Activated naive CD8-positive, alpha-beta T cell (primary cell): ENCODE measurements at regions not wholly inside any gene's neighbourhood (a gene's known extent, or its start where the extent isn't known, plus 50 kb on each side); places are given as distances from the start of the nearest gene placed in this dataset.

Experiments used
- H3K27ac Mint-ChIP-seq: one replicate; pipeline ENCODE4 v1.8.0; 2021; ENCODE audit warnings: mixed read lengths
- H3K27me3 Mint-ChIP-seq: one replicate; pipeline ENCODE4 v1.8.0; 2021; ENCODE audit warnings: mixed read lengths
- H3K36me3 Mint-ChIP-seq: one replicate; pipeline ENCODE4 v1.8.0; 2021; ENCODE audit warnings: mixed read lengths
- H3K4me1 Mint-ChIP-seq: one replicate; pipeline ENCODE4 v1.8.0; 2021; ENCODE audit warnings: low read depth, mixed read lengths
- H3K4me3 Mint-ChIP-seq: one replicate; pipeline ENCODE4 v1.8.0; 2021; ENCODE audit warnings: mild to moderate bottlenecking, mixed read lengths
- H3K9me3 Mint-ChIP-seq: one replicate; pipeline ENCODE4 v1.8.0; 2021; ENCODE audit warnings: low read depth, mixed read lengths

DNA sequence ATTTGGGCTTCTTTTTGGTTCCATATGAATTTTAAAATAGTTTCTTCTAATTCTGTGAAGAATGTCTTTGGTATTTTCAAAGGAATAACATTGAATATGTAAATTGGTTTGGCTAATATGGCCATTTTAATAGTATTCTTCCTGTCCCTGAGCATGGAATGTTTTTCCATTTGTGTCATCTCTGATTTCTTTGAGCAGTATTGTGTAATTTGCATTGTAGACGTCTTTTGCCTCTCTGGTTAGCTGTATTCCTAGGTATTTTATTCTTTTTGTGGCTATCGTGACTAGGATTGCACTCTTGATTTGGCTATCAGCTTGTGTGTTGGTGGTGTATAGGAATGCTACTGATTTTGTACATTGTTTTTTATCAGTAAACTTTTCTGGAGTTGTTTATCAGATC lies 601.9 kb downstream of the SNAPC1 start:
- Mint-ChIP-seq H3K4me3 (no peak overlapping the region), H3K9me3 (peaks cover 10% of the 10 kb centered on the region), H3K27ac (no peak overlapping the region), H3K27me3 (peaks cover 2% of the 10 kb centered on the region), H3K4me1 (no peaks in the 10 kb centered on the region), H3K36me3 (no peaks in the 10 kb centered on the region)

DNA sequence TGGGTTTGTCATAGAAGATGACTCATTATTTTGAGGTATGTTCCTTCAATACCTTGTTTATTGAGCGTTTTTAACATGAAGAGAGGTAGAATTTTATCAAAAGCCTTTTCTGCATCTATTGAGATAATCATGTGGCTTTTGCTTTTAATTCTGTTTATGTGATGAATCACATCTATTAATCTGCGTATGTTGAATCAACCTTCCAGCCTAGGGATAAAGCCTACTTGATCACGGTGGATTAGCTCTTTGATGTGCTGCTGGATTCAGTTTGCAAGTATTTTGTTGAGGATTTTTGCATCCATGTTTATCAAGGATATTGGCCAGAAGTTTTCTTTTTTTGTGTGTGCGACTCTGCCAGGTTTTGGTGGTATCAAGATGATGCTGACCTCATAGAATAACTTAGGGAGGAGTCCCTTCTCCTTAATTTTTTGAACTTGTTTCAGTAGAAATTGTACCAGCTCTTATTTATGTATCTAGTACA lies 602.6 kb downstream of the SNAPC1 start:
- H3K36me3 Mint-ChIP-seq, result no peaks in the 10 kb centered on the region
- no peaks in the 10 kb centered on the region for H3K4me1 Mint-ChIP-seq
- H3K27ac Mint-ChIP-seq, result no peak overlapping the region
- peaks cover 10% of the 10 kb centered on the region for H3K9me3 Mint-ChIP-seq
- peaks cover 2% of the 10 kb centered on the region for H3K27me3 Mint-ChIP-seq
- no peak overlapping the region for H3K4me3 Mint-ChIP-seq

DNA sequence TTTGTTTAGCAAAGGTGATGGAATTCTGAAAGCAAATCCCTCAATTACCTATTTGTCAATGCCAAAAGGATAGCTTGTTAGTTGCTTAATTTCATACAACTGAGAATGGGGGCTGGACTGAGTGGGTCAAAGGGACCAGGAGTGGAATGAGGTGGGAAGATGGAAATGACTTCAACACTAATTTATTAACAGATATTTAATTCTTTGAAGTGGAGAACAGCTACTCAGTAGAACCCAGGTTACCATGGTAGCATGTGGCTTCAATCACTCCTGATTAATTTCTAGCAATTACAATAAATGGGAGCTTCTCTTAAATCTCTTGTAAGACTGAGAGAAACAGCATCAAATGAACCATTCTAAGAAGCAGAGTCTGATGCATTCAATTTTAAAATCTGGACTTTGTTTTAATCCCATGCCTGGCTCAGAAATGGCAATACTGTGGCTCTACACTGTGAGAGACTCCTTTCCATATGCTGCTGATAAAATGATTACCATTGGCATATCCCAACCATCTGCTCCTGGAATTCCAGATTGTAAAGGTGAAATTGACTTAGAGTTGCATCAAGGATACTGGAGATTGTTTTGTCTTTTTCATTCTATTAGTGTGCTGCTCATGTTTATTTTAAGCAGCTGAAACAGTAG lies 607.8 kb downstream of the SNAPC1 start:
- Mint-ChIP-seq H3K27ac (no peak overlapping the region), H3K36me3 (no peaks in the 10 kb centered on the region), H3K4me3 (no peak overlapping the region), H3K9me3 (peaks cover 3% of the 10 kb centered on the region), H3K4me1 (no peaks in the 10 kb centered on the region), H3K27me3 (no peaks in the 10 kb centered on the region)

DNA sequence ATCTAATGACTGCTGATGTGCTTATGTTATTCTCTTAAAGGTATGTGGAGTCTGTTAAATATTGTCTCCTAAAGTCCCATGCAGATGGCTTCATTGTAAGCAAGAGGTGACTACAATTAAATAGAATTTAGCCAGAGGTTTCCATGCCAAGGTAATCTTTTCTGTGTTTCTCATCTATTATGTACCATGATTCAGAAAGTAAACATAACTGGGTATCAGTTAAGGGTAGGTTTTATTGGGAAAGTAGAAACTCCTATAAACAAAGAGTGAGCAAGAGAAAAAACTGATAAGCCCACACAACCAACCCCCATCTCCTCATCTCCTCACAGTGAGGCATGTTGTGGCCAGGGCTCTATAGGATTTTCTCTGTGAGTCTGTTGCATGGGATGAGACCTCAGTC lies 611.7 kb downstream of the SNAPC1 start:
- Mint-ChIP-seq H3K4me1 (no peaks in the 10 kb centered on the region), H3K36me3 (no peaks in the 10 kb centered on the region), H3K27ac (no peak overlapping the region), H3K27me3 (no peaks in the 10 kb centered on the region), H3K4me3 (no peak overlapping the region), H3K9me3 (peaks cover 10% of the 10 kb centered on the region)

DNA sequence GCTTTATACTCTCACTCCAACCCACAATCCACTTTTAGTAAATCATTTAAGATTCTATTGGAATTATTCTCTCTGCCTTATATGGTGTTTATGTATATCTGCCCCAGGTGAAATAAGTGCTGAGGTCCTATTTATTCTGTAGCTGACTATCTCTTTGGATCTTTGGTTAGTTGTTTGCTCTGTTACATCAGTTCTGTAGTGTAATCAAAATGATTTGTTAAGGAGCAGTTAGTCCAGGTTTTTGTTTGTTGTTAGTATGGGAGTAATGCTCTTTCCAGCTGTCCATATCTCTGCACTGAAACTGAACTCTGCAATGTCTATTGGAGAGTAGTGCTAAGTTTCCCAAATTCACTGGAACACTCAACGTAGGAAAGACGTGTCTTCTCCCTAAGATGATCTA lies 615.8 kb downstream of the SNAPC1 start:
- Mint-ChIP-seq H3K4me3 (no peak overlapping the region), H3K27me3 (no peaks in the 10 kb centered on the region), H3K27ac (no peak overlapping the region)

DNA sequence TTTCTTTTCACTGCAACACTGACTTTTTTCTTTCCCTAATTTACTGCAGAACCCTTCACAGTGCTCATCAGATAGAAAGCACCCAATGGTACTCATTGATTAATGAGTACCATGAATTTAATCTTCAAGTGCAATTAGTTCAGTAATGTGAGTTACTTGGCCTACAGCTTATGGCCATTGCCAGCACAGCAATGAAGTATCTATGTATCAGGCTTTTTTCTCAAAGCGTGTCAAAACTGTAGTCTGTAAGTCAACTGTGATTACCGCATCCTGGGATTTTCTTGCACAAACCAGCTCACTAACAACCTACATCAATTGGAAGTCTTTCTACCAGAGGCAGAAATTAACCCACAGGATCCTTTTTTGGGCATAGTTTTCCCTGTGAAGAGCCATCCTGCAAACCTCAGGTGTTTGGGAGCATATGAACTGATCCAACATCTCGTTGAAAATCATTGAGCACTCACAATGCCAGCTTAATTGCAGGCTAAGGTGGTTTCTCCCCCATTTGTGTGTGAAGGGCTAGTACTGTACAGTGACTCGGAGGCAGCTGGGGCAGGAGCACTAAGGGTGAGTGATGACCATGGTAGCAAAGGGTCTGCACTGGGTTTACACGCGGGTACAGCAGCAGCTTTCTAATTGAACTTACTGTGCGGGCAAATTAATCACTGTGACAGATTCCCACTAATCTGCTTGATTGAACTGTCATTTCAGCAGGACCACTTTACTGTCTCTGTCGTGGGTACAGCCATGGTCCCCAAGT lies 619.3 kb downstream of the SNAPC1 start:
- H3K4me3 Mint-ChIP-seq, result no peak overlapping the region
- H3K27ac Mint-ChIP-seq, result no peak overlapping the region
- H3K4me1 Mint-ChIP-seq, result no peaks in the 10 kb centered on the region
- H3K36me3 Mint-ChIP-seq, result no peaks in the 10 kb centered on the region
- H3K27me3 Mint-ChIP-seq, result no peaks in the 10 kb centered on the region
- H3K9me3 Mint-ChIP-seq, result peaks cover 13% of the 10 kb centered on the region

More for the DNA sequence above, 615.8 kb downstream of the SNAPC1 start:
- H3K36me3 Mint-ChIP-seq, result no peaks in the 10 kb centered on the region
- H3K4me1 Mint-ChIP-seq, result no peaks in the 10 kb centered on the region
- peaks cover 10% of the 10 kb centered on the region for H3K9me3 Mint-ChIP-seq

DNA sequence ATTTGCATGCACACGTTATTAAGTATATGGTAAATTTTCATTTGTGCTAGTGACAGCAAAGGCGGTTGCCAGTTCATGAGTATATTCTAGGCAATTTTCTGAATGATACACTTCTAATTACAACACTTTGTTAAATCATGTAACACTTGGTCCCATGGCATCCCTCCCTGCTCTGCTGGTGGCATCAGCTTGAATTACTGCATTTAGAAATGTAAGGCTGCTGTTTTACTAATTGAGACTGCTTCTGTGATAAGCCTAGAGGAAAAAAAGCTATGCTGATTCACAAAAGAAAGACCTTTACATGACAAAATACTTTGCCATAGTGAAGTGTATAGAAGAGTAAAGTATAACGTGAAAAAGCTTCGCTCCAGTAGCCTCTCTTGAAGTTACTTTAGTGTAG lies 636.1 kb downstream of the KCNH5 start:
- Mint-ChIP-seq H3K4me3 (no peak overlapping the region), H3K4me1 (no peaks in the 10 kb centered on the region), H3K27ac (no peak overlapping the region), H3K36me3 (no peaks in the 10 kb centered on the region), H3K9me3 (no peaks in the 10 kb centered on the region), H3K27me3 (no peaks in the 10 kb centered on the region)

DNA sequence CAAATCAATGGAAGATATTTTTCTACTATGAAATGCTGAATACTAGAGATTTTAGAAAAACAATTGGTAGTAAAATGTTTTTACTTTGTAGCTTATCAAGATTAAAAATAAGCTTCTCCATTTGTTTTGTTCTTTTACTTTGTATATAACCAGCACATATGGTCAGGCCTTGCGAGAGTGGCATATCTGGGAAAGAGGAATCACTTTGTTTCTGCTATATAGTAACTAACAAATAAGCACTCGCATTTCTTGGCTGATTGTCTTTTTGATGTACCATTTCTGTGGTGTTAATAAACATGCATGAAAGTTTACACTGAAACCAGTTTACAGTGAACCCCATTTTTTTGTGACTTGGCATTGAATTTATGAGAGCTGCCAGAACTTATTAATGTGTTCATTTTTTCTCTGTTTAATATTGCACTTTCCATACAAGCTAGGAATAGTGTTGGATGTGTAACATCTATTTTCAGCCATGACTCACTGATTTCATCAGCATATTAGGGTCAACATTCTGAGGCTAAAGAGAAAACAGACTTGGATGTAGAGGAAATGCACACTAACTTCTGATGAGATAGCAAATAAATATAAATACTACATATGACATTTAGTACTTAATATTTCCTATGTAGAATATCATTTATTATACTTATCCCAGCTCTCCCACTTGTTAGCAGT lies 635.5 kb downstream of the KCNH5 start:
- no peaks in the 10 kb centered on the region for H3K36me3 Mint-ChIP-seq
- no peaks in the 10 kb centered on the region for H3K4me1 Mint-ChIP-seq
- no peaks in the 10 kb centered on the region for H3K27me3 Mint-ChIP-seq
- H3K9me3 Mint-ChIP-seq, result no peaks in the 10 kb centered on the region
- no peak overlapping the region for H3K27ac Mint-ChIP-seq
- H3K4me3 Mint-ChIP-seq, result no peak overlapping the region

DNA sequence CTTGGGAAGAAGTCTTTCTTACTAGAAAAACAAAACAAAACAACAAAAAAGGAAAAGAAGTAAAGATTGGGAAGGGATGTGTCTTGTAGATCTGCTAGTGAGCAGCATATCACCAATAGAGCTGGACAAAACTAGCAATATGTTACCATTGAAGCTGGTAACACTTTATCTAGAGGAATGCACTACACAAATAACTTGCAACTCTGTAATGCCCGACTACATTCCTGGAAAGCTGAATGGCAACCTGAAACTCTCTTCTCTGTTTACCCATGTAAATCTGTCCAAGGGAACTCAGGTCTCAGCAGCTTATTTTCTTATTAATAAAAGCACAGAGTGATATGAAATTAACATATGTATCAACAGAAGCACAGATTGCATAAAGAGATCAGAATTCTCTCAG lies 624.4 kb downstream of the KCNH5 start:
- Mint-ChIP-seq H3K27me3 (no peaks in the 10 kb centered on the region), H3K4me3 (no peak overlapping the region), H3K36me3 (no peaks in the 10 kb centered on the region), H3K9me3 (peaks cover 3% of the 10 kb centered on the region), H3K27ac (no peak overlapping the region), H3K4me1 (no peaks in the 10 kb centered on the region)

DNA sequence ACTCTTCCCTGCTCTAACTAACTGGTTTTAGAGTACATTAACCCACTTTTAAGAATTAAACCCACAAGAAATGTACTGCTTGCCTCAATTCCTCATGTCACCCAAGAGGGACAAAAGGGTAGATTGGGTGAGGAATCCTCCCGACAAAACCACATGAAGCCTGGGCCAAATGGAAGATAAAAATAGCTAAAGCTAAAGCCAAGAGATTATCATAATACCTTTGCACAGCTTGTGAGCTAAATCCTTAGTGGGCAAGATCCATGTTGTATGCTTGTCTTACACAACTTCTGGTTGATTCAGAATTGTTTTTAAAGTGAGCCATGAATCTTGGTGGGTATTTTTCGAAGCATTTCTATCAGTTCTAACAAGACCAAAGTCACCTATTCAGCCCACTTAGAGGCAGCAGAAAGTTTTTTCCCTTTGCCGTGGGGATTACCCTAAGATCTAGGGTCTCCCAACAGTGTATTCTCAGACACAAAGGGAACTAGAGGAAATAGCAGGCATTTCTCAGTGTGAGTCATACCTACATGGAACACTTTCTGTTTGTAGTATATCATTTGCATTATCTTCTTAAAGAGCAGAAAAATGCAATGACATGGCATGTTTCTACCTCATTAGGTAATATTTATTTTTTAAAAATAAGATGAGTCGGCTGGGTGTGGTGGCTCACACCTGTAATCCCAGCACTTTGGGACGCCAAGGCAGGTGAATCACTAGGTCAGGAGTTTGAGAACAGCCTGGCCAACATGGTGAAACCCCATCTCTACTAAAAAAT lies 616.6 kb downstream of the KCNH5 start:
- Mint-ChIP-seq H3K27ac (no peak overlapping the region), H3K4me1 (no peaks in the 10 kb centered on the region), H3K4me3 (no peak overlapping the region), H3K9me3 (peaks cover 22% of the 10 kb centered on the region), H3K27me3 (no peaks in the 10 kb centered on the region), H3K36me3 (no peaks in the 10 kb centered on the region)

DNA sequence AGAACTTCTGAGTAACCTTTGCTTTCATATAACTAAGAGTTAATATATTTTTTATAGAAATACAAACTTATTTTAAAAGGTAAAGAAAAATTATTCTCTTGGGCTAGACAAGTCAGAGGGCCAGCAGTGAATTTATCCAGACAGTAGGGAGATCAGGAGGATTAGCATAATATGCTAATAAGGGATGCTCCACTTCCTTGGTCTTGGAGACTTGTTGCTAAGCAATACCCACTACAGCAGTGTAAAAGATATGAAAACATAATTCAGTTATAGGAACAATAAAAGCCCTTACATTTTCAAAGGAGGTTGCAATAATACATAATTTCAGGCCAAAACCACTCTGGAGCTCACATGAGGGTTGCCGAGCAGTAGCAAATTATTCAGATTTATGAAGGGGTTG lies 615.6 kb downstream of the KCNH5 start:
- no peaks in the 10 kb centered on the region for H3K4me1 Mint-ChIP-seq
- no peak overlapping the region for H3K4me3 Mint-ChIP-seq
- no peaks in the 10 kb centered on the region for H3K36me3 Mint-ChIP-seq

DNA sequence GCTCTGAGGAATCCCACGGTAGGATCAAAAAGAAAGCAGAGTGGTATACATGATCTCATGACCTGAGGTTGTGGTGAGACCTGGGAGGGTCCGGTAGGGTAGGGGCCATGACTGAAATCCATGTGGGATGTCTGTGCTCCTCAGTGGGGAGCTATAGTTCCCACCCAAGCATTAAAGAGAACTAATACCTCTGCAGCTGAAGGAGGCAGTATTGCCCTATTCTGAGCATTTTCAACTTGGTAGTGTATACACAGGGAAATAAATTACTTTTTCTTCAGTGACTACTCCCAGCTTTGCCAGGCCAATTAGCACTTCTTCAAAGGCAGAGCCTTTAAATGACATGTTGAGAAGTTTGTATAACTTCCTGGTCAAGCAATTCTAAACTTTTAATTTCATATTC lies 613.8 kb downstream of the KCNH5 start:
- no peaks in the 10 kb centered on the region for H3K4me1 Mint-ChIP-seq
- H3K36me3 Mint-ChIP-seq, result no peaks in the 10 kb centered on the region
- H3K27me3 Mint-ChIP-seq, result no peaks in the 10 kb centered on the region
- H3K9me3 Mint-ChIP-seq, result peaks cover 26% of the 10 kb centered on the region
- H3K4me3 Mint-ChIP-seq, result no peak overlapping the region
- no peak overlapping the region for H3K27ac Mint-ChIP-seq

More for the DNA sequence above, 615.6 kb downstream of the KCNH5 start:
- Mint-ChIP-seq H3K9me3 (peaks cover 22% of the 10 kb centered on the region), H3K27ac (no peak overlapping the region), H3K27me3 (no peaks in the 10 kb centered on the region)

DNA sequence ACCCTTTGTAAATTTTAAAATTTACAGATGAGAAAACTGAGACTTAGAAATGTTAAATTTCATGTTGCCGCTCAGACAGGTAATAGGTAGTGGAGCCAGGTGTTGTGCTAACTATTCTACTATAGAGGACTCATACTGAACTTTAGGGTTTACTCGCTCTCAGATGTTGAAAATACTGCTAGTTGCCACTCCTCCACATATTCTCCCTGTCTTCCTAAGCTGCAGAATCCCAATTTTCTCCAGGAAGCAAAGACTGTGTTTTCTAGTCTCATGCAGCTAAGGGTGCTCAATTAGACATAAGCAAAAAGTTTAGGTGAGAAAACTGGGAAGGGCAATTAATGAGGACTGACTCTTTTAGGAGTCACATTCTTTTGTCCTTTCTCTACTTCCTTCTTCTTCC lies 612.3 kb downstream of the KCNH5 start:
- peaks cover 35% of the 10 kb centered on the region for H3K9me3 Mint-ChIP-seq
- no peak overlapping the region for H3K27ac Mint-ChIP-seq
- no peaks in the 10 kb centered on the region for H3K4me1 Mint-ChIP-seq
- no peak overlapping the region for H3K4me3 Mint-ChIP-seq
- no peaks in the 10 kb centered on the region for H3K36me3 Mint-ChIP-seq
- H3K27me3 Mint-ChIP-seq, result no peaks in the 10 kb centered on the region

DNA sequence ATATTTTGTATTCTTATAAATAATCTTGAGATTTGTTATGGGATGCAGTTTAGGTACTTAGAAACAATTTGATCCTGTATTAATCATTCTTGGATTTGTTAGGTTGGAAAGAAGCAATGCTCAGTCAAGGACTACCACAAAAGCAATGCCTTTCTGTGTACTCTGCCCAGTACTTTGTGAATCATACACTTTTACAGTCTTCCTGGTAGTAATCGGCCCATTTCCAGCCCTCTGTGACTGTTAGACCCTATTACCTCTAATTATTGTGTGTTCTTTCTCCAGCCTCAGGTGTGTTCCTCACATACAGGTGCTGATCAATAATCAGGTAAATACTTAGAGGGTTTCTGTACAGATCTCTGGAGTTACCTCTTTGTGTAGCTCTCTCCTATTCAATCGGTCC lies 609.0 kb downstream of the KCNH5 start:
- Mint-ChIP-seq H3K4me1 (no peaks in the 10 kb centered on the region), H3K36me3 (no peaks in the 10 kb centered on the region), H3K4me3 (no peak overlapping the region), H3K27ac (no peak overlapping the region), H3K9me3 (peaks cover 38% of the 10 kb centered on the region), H3K27me3 (no peaks in the 10 kb centered on the region)

DNA sequence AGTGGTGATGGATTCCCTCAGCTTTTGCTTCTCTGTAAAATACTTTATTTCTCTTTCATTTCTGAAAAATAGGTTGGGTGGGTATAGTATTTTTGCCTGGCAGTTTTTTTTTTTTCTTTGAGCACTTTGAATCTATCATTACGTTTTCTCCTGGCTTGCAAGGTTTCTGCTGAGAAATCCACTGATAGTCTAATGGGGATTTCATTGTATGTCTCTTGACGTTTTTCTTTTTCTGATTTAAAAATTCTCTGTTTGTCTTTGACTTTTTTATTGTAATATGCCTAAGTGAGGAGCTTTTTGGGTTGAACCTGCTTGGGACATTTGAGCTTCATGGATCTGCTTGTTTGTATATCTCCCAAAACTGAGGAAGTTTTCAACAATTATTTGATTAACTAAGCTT lies 606.0 kb downstream of the KCNH5 start:
- Mint-ChIP-seq H3K36me3 (no peaks in the 10 kb centered on the region), H3K27ac (no peak overlapping the region), H3K27me3 (no peaks in the 10 kb centered on the region), H3K4me3 (no peak overlapping the region), H3K9me3 (peaks cover 28% of the 10 kb centered on the region), H3K4me1 (no peaks in the 10 kb centered on the region)
